22Rv1 (cell line): ENCODE measurements at regions not wholly inside any gene's neighbourhood (a gene's known extent, or its start where the extent isn't known, plus 50 kb on each side); places are given as distances from the start of the nearest gene placed in this dataset.

Experiments used
- ZFX ChIP-seq: fragments of 450-650 bp; IDR thresholded peaks from 2 replicates; pipeline ENCODE4 v1.6.1; 2017; ENCODE audit warnings: antibody characterized with exemption, borderline replicate concordance
- TF ChIP-seq, protein P1 (sequence below): fragments of 450-650 bp; IDR thresholded peaks from 2 replicates; pipeline ENCODE4 v1.5.1; 2017; ENCODE audit warnings: mild to moderate bottlenecking

DNA sequence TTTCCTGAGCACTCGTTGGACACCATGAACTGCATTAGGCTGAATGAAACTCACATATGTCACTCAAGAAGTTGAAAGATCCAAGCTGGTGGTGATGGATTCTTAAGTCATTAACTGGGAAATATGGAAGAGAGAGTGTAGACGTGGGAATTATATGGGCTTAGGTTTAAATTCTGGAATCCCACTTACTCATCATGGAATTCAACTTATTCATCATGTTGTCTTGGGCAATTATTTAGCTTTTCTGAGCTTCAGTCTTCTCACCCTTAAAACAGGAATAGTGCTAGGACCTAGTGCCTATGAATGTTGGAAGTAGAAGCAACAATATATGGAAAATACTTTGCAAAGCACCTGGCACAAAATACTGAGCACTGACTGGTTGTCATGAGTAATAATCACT is 292.4 kb upstream of the TBX3 start:
- TF ChIP-seq, protein P1, sequence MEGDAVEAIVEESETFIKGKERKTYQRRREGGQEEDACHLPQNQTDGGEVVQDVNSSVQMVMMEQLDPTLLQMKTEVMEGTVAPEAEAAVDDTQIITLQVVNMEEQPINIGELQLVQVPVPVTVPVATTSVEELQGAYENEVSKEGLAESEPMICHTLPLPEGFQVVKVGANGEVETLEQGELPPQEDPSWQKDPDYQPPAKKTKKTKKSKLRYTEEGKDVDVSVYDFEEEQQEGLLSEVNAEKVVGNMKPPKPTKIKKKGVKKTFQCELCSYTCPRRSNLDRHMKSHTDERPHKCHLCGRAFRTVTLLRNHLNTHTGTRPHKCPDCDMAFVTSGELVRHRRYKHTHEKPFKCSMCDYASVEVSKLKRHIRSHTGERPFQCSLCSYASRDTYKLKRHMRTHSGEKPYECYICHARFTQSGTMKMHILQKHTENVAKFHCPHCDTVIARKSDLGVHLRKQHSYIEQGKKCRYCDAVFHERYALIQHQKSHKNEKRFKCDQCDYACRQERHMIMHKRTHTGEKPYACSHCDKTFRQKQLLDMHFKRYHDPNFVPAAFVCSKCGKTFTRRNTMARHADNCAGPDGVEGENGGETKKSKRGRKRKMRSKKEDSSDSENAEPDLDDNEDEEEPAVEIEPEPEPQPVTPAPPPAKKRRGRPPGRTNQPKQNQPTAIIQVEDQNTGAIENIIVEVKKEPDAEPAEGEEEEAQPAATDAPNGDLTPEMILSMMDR: no peak
- TF ChIP-seq ZFX: no peak
